ENCODE measurements at regions not wholly inside any gene's neighbourhood (a gene's known extent, or its start where the extent isn't known, plus 50 kb on each side); places are given as distances from the start of the nearest gene placed in this dataset.
"Not testable (repeated sequence)": the region's sequence is repeated elsewhere in the genome, so short reads cannot be mapped to it uniquely, and the experiment has no call there.

DNA sequence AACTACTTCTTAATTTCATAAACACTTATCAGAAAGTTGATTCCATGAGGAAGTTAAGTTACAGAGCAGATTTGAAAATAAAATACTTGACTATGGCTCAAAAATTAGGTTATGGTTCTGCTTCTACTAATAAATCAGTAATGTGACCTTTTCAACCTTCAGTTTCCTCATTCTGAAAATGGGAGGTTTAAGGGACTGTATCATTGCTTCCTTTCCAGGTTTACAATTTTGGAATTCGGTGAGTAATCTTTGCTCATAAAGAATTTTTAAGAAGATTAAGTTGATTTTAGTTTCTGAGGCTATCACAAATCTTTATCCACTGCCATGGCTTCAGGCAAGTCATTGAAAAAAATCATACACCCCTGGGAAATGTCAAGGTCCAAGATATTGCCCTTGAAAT is 1061.2 kb downstream of the DIPK2A start:
- DNase-seq (ENCODE audit: insufficient read length, low spot score) (no peak), FAIRE-seq (no peak)
- no peak for TF ChIP-seq PAX5 (IDR thresholded peaks at IDR 0.05; ENCODE audit: insufficient read depth, low read length, severe bottlenecking)
- no peak for TF ChIP-seq TAF1 (IDR thresholded peaks at IDR 0.05; ENCODE audit: low read depth, low read length)
- no peak for TF ChIP-seq POLR2AphosphoS5 (IDR thresholded peaks at IDR 0.05; ENCODE audit: low read depth, low read length)
- no peak for TF ChIP-seq SPI1 (IDR thresholded peaks at IDR 0.05; ENCODE audit: low read depth, low read length)

DNA sequence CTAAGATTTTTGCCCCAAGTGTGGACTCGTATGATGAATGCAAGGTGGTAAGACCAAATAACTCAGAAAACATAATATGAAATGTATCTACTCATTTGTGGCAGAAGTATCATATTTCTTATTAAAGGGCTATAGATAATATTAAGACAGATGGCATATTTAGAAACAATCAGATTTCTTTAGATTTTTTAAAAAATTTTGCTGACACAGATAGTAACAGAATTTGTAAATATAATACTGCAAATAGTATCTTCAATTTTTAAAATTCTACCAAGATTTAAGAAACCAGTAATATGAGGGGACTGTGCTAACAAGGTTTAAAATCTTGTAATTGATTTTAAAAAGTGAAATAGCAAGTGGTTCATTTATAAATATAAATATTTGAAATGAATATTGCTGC is 1064.1 kb downstream of the DIPK2A start:
- DNase-seq (ENCODE audit: insufficient read length, low spot score) (no peak), FAIRE-seq (no peak)
- TF ChIP-seq POLR2A (IDR thresholded peaks at IDR 0.05; ENCODE audit: low read depth, low read length) (no peak), TAF1 (IDR thresholded peaks at IDR 0.05; ENCODE audit: low read depth, low read length) (no peak), POU2F2 (IDR thresholded peaks at IDR 0.05; ENCODE audit: low read depth, low read length) (no peak), POLR2AphosphoS5 (IDR thresholded peaks at IDR 0.05; ENCODE audit: low read depth, low read length) (no peak), SPI1 (IDR thresholded peaks at IDR 0.05; ENCODE audit: low read depth, low read length) (no peak), PAX5 (IDR thresholded peaks at IDR 0.05; ENCODE audit: insufficient read depth, low read length, severe bottlenecking) (no peak)

DNA sequence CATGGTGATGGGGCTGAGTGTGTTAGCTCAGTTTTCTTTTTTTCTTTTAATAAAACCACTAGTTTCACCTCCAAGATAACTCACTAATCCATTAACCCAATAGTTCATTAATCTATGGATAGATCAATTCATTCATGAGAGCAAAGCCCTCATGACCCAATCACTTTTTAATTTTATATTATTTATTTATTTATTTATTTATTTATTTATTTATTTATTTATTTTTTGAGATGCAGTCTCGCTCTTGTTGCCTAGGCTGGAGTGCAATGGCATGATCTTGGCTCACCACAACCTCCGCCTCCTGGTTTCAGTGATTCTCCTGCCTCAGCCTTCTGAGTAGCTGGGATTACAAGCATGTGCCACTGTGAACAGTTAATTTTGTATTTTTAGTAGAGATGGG is 1082.4 kb downstream of the DIPK2A start:
- not testable (repeated sequence) for DNase-seq (ENCODE audit: insufficient read length, low spot score); FAIRE-seq

DNA sequence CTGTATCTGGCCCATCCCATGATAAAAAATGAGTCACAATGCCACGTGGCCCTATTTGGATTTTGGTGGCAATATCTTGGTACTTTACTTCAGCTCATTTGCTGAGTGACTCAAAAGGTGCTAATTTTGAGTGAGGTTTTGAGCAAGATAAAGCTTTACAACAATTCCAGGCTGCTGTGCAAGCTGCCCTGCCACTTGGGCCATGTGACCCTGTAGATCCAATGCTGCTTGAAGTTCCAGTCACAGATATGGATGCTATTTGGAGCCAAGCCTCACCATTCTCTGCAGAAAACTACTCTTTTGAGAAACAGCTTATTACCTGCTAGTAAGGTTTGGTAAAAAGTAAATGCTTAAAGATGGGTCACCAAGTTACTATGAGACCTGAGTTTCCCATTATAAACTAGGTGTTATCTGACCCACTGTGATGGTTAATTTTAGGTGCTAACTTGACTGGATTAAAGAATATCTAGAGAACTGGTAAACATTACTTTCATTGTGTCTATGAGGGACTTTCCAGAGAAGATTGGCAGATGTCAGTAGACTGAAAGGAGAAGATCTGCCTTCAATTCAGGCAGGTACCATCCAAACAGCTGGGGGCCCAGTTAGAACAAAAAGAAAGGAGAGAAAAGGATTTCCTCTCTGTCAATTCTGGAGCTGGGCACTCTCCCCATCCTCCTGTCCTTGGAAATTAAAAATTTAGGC is 1083.9 kb downstream of the DIPK2A start:
- DNase-seq (ENCODE audit: insufficient read length, low spot score) (no peak), FAIRE-seq (no peak)
- no peak for TF ChIP-seq POU2F2 (IDR thresholded peaks at IDR 0.05; ENCODE audit: low read depth, low read length)
- no peak for TF ChIP-seq SPI1 (IDR thresholded peaks at IDR 0.05; ENCODE audit: low read depth, low read length)
- TF ChIP-seq POLR2A (IDR thresholded peaks at IDR 0.05; ENCODE audit: low read depth, low read length), result no peak

DNA sequence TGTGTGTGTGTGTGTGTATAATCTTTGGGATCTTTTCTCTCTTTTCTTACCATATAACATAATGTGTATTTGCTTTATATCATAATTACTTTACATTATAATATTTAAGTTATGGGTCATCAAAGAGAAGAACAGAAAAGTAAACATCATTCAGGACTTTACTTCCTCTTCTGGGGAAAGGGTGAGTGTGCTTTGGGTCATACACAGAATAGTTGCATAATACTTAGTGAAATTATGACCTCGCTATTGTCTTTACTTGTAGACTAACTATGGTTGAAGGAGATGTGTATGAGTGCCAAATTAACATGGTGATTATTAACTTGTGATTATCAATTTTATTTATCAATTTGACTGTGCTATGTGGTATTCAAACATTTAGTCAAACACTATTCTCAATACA is 1086.9 kb downstream of the DIPK2A start:
- TF ChIP-seq PAX5 (IDR thresholded peaks at IDR 0.05; ENCODE audit: insufficient read depth, low read length, severe bottlenecking) (no peak), TAF1 (IDR thresholded peaks at IDR 0.05; ENCODE audit: low read depth, low read length) (no peak), POLR2A (IDR thresholded peaks at IDR 0.05; ENCODE audit: low read depth, low read length) (no peak), POLR2AphosphoS5 (IDR thresholded peaks at IDR 0.05; ENCODE audit: low read depth, low read length) (no peak), POU2F2 (IDR thresholded peaks at IDR 0.05; ENCODE audit: low read depth, low read length) (no peak), SPI1 (IDR thresholded peaks at IDR 0.05; ENCODE audit: low read depth, low read length) (no peak)
- FAIRE-seq, result no peak

DNA sequence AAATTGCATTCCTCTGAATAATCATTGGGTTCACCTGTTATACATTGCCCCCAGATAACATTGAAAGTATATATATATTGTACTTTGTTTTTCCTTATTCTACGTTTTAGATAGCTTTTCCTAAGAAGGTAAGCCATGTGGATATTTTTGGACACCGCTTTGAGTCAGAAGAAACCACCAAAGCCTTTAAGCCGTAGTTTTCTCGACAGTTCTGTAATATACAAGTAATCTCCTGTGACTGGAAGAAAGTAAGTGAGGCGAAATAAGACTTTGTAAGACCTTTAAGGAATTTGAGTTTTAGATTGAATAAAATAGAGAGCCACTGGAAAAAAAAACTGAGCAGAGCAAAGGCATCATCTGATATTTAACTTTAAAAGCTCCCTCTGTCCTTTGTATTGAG is 1092.0 kb downstream of the DIPK2A start:
- TF ChIP-seq SPI1 (IDR thresholded peaks at IDR 0.05; ENCODE audit: low read depth, low read length), result no peak
- TF ChIP-seq POLR2AphosphoS5 (IDR thresholded peaks at IDR 0.05; ENCODE audit: low read depth, low read length), result no peak
- no peak for TF ChIP-seq POLR2A (IDR thresholded peaks at IDR 0.05; ENCODE audit: low read depth, low read length)
- TF ChIP-seq PAX5 (IDR thresholded peaks at IDR 0.05; ENCODE audit: insufficient read depth, low read length, severe bottlenecking), result no peak
- no peak for TF ChIP-seq TAF1 (IDR thresholded peaks at IDR 0.05; ENCODE audit: low read depth, low read length)
- TF ChIP-seq POU2F2 (IDR thresholded peaks at IDR 0.05; ENCODE audit: low read depth, low read length), result no peak
- no peak for DNase-seq (ENCODE audit: insufficient read length, low spot score)
- no peak for FAIRE-seq

More for the DNA sequence above, 1086.9 kb downstream of the DIPK2A start:
- no peak for DNase-seq (ENCODE audit: insufficient read length, low spot score)

DNA sequence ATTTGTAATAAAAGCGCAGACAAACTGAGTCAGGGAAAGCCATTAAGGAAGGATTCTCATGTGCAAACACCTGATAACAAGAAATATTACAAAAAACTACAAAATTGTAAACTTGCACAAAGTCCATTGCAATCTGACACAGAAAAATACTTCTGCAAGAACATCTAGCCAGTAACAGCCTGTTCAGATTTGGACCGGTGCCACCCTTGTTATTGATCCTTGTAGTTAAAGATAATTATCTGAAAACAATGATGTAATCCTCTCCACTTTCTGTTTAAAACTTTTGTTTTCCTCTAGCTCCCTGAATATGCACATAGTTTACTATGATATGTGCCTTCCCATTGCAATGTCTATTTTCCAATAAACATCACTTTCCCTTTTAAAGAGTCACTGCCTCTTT is 1090.2 kb downstream of the PLOD2 start:
- no peak for DNase-seq (ENCODE audit: insufficient read length, low spot score)
- no peak for TF ChIP-seq POLR2AphosphoS5 (IDR thresholded peaks at IDR 0.05; ENCODE audit: low read depth, low read length)
- no peak for TF ChIP-seq TAF1 (IDR thresholded peaks at IDR 0.05; ENCODE audit: low read depth, low read length)
- no peak for TF ChIP-seq SPI1 (IDR thresholded peaks at IDR 0.05; ENCODE audit: low read depth, low read length)
- no peak for TF ChIP-seq POLR2A (IDR thresholded peaks at IDR 0.05; ENCODE audit: low read depth, low read length)
- no peak for TF ChIP-seq POU2F2 (IDR thresholded peaks at IDR 0.05; ENCODE audit: low read depth, low read length)
- no peak for TF ChIP-seq PAX5 (IDR thresholded peaks at IDR 0.05; ENCODE audit: insufficient read depth, low read length, severe bottlenecking)
- FAIRE-seq, result no peak

DNA sequence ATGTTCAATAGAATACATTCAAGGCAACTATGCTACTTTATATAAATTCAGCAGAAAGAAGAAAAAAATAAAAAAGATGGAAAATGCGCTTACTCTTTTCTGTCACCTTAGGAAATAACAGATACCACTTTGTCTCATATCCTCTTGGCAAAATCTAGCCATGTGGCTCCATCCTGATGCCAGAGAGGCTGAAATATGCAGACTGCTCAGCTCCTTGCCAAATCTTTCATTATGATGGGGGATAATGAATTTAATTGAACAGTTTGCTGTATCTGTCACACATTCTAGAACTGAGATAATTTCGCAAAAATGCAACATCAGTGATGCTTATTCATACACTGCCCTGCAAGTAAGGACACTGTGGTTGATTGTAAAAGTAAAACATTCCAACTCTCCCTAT is 1081.5 kb downstream of the PLOD2 start:
- FAIRE-seq, result no peak
- TF ChIP-seq TAF1 (IDR thresholded peaks at IDR 0.05; ENCODE audit: low read depth, low read length) (no peak), SPI1 (IDR thresholded peaks at IDR 0.05; ENCODE audit: low read depth, low read length) (no peak), PAX5 (IDR thresholded peaks at IDR 0.05; ENCODE audit: insufficient read depth, low read length, severe bottlenecking) (no peak), POU2F2 (IDR thresholded peaks at IDR 0.05; ENCODE audit: low read depth, low read length) (no peak), POLR2AphosphoS5 (IDR thresholded peaks at IDR 0.05; ENCODE audit: low read depth, low read length) (no peak), POLR2A (IDR thresholded peaks at IDR 0.05; ENCODE audit: low read depth, low read length) (no peak)
- DNase-seq (ENCODE audit: insufficient read length, low spot score), result no peak

DNA sequence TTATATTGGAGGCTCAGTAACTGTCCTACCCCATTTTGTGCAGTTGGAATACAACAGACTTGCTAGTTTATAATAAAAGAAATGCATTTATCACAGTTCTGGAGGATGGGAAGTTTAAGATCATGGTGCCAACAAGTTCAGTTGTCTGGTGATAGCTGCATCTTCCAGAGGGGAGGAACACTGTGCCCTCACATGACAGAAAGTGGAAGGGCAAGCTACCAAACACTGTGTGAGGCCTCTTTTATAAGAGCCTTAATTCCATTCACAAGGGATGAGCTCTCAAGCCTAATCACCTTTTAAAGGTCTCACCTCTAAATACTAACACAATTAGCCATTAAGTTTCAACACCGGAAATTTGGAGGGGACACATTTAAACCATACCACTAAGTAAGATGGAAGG is 1073.9 kb downstream of the PLOD2 start:
- no peak for TF ChIP-seq POU2F2 (IDR thresholded peaks at IDR 0.05; ENCODE audit: low read depth, low read length)
- TF ChIP-seq TAF1 (IDR thresholded peaks at IDR 0.05; ENCODE audit: low read depth, low read length), result no peak
- TF ChIP-seq SPI1 (IDR thresholded peaks at IDR 0.05; ENCODE audit: low read depth, low read length), result no peak
- no peak for TF ChIP-seq POLR2A (IDR thresholded peaks at IDR 0.05; ENCODE audit: low read depth, low read length)
- TF ChIP-seq PAX5 (IDR thresholded peaks at IDR 0.05; ENCODE audit: insufficient read depth, low read length, severe bottlenecking), result no peak
- no peak for TF ChIP-seq POLR2AphosphoS5 (IDR thresholded peaks at IDR 0.05; ENCODE audit: low read depth, low read length)
- DNase-seq (ENCODE audit: insufficient read length, low spot score), result no peak
- no peak for FAIRE-seq

DNA sequence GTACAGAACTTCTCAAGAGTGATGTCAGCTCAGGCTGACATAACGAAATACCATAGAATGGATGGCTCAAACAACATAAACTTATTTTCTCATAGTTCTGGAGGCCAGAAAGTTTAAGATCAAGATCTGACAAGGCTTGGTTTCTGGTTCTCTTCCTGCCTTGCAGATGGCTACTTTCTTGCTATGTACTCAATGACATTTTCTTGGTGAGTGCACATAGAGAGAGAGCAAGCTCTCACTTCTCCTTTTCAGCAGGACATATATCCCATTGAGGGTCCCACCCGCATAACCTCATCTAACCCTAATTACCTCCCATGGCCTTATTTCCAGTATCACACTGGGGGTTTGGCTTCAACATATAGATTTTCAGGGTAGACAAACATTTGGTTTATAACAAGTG is 1072.1 kb downstream of the PLOD2 start:
- peak; percentile 96 for TF ChIP-seq SPI1 (IDR thresholded peaks at IDR 0.05; ENCODE audit: low read depth, low read length)
- TF ChIP-seq TAF1 (IDR thresholded peaks at IDR 0.05; ENCODE audit: low read depth, low read length), result no peak
- DNase-seq (ENCODE audit: insufficient read length, low spot score) (no peak), FAIRE-seq (peak; percentile 57)

All from GM12891 (cell line).